ENCODE measurements at regions not wholly inside any gene's neighbourhood (a gene's known extent, or its start where the extent isn't known, plus 50 kb on each side); places are given as distances from the start of the nearest gene placed in this dataset.

GRCh38 chr1:116290085-116290705, 82.8 kb upstream of the ATP1A1 start:
- Histone ChIP-seq H2BK15ac (ENCODE audit: low read depth, low read length) (no peak overlapping the region), H4K8ac (replicated peaks; ENCODE audit: insufficient read length, low read depth, low read length) (no peak overlapping the region), H3K23ac (ENCODE audit: insufficient read length, low read depth, low read length) (no peak overlapping the region), H3K4ac (ENCODE audit: low read depth, low read length) (no peak overlapping the region), H4K91ac (ENCODE audit: insufficient read length, low read depth, low read length) (no peak overlapping the region), H3T11ph (ENCODE audit: low read length) (no peak overlapping the region), H3K79me2 (ENCODE audit: insufficient read depth, low read length) (no peaks in the 10 kb centered on the region), H4K5ac (ENCODE audit: insufficient read length, low read depth, low read length) (no peak overlapping the region), H3K4me1 (ENCODE audit: insufficient read depth, low read length) (no peaks in the 10 kb centered on the region), H2AFZ (ENCODE audit: low read length) (no peak overlapping the region), H3K4me2 (ENCODE audit: insufficient read depth, insufficient read length, low read length) (no peak overlapping the region), H2BK12ac (ENCODE audit: insufficient read length, low read depth, low read length) (no peak overlapping the region), H2AK5ac (ENCODE audit: insufficient read length, low read length) (no peak overlapping the region), H4K20me1 (ENCODE audit: control insufficient read depth, insufficient read depth, insufficient read length) (no peaks in the 10 kb centered on the region), H3K27me3 (ENCODE audit: insufficient read depth, low read length) (no peaks in the 10 kb centered on the region), H3K79me1 (ENCODE audit: insufficient read depth, low read depth, low read length, poor library complexity, severe bottlenecking) (no peaks in the 10 kb centered on the region), H2BK20ac (ENCODE audit: low read depth, low read length, poor library complexity, severe bottlenecking) (no peak overlapping the region), H3K9me3 (ENCODE audit: control insufficient read depth, low read depth, low read length) (no peaks in the 10 kb centered on the region), H3K27ac (ENCODE audit: insufficient read length, low read depth, low read length) (no peak overlapping the region), H3K56ac (ENCODE audit: insufficient read length, low read depth, low read length) (no peak overlapping the region), H2BK5ac (ENCODE audit: insufficient read length, low read length) (no peak overlapping the region), H3K9ac (ENCODE audit: extremely low read depth, insufficient read length, low read length) (no peak overlapping the region), H3K18ac (ENCODE audit: insufficient read length, low read depth, low read length) (no peak overlapping the region), H3K14ac (ENCODE audit: insufficient read depth, low read length) (no peak overlapping the region), H2BK120ac (ENCODE audit: low read depth, low read length, poor library complexity, severe bottlenecking) (no peak overlapping the region), H3K23me2 (ENCODE audit: insufficient read length, low read depth, low read length, poor library complexity, severe bottlenecking) (no peaks in the 10 kb centered on the region)
- Mint-ChIP-seq H3K27me3 (ENCODE audit: low read depth) (peaks cover 2% of the 10 kb centered on the region; the same call in 1 of the 2 replicates), H3K27ac (no peak overlapping the region), H3K36me3 (ENCODE audit: insufficient read depth in 1 of 3, low read depth in 3 of 3) (no peaks in the 10 kb centered on the region), H3K4me3 (no peak overlapping the region), H3K9me3 (no peaks in the 10 kb centered on the region; a peak in 1 of 5 replicates), H3K4me1 (0 out of 4 replicates have a peak, but pooled peaks cover 0 to 2% of the 10 kb centered on the region in 2 experiments)
- no peak for TF ChIP-seq CTCF (conservative IDR thresholded peaks at IDR 0.05)
- DNase-seq = no peak
- no CpG with 5 or more reads among the region's 3 CpGs for WGBS (ENCODE audit: extremely low coverage, insufficient read length, low lambda C conversion rate)
